GM21528 (cell line): ENCODE measurements at regions not wholly inside any gene's neighbourhood (a gene's known extent, or its start where the extent isn't known, plus 50 kb on each side); places are given as distances from the start of the nearest gene placed in this dataset.
"Not testable (repeated sequence)": the region's sequence is repeated elsewhere in the genome, so short reads cannot be mapped to it uniquely, and the experiment has no call there.

Experiments used
- ATAC-seq: cut with Tn5 transposase; IDR thresholded peaks from one replicate; pipeline ENCODE4 v1.9.1; 2021; ENCODE audit warnings: mild to moderate bottlenecking, moderate library complexity; ENCODE audit not compliant: unreplicated experiment, low FRiP score

DNA sequence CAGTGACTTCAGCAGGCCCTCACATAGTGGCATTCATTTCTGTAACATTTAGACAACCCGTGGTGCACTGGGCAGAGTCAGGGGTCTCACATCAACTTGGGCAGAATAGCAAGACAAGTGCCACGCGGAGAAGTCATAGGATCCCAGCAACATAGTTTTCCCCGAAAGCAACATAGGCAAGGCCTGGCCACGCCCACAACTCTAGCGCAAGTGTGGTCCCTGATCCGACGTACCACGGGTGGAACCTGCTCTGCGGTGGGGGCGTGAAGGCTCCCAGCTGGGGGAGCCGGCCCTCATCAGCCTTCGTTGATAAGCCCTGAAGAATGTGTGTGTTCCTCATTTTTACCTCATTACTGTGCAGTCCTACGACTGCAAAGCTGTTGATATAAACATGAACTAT, 261.2 kb downstream of the EIPR1 start:
- ATAC-seq = no peak

DNA sequence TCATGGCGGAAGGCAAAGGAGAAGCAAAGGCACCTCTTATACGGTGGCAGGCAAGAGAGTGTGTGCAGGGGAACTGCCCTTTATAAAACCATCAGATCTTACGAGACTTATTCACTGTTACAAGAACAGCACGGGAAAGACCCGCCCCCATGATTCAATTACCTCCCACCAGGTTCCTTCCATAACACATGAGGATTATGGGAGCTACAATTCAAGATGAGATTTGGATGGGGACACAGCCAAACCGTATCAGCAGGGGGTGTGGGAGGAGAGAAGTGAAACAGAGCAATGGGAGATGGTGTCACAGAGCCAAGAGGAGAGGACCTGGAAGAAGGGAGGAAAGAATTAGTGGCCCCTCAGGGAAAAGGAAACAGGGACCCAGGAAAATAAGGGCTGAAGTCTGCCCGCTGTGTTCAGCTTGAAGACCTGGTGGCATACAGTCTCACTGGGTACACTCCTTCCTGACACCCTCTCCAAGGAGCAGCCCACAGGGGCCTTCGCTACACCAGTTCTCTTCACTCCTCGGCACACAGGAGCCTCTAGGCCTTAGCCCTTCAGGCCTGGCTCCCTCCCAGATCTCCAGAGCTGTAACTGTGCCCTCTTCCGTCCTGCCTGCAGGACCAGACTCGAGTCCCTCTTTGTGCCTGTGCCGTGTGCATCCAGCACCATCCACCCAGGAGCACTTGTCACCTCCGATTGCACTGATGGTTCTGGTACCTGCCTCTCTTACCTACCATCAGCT, 262.1 kb downstream of the EIPR1 start:
- no peak for ATAC-seq

DNA sequence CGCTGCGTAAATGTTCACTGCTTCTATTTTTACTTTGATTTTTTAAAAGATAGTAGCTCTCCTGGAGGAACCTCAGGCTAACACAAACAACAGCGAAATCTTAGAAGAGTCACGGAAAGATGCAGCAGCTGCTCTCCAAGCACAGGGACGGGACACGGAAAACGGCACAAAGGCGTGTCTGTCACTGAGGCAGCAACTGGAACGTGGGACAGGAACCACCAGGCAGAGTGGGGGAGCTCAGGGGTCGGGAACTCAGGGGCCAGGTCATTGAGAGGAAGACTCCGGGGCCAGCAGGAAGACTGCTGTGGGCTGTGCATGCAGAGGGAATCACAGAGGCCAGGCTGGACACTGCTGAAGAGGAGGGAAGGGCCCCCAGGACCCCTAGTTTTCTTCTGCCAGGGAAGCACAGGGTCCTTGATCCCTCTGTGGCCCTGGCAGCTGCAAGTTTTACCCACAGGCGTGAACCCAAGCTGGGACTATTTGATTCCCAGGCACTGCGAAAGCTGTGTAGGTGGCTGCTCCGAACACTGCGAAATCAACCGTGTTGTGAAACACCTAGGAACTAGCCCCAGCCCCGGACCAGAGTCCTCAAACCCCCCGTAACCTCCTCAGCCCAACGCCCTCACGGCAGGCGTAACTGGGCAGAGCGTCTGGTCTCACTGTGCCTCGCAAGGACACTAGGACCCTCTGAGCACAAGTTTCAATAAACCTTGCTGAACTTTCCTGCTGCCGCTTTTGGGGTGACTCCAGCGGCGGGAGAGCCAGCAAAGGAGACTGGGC, 263.0 kb downstream of the EIPR1 start:
- ATAC-seq = no peak

DNA sequence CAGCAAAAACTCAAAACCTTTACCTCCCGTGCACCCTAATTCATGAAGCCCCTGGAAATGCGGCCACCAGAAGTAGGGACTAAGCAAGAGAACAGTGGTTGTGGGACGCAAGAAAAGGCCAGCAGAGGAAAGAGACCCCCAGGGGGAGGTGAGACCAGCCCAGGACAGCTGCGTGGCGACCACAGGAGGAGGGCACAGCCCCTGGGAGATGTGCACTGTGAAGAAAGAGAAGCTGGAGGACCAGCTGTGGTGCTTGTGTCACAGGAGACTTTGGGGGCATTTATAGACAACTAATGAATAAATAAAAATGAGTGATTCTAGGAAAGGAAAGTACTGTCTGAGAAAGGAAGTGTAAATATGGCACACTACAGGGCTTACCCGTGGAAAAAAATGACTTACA, 263.8 kb downstream of the EIPR1 start:
- no peak for ATAC-seq

DNA sequence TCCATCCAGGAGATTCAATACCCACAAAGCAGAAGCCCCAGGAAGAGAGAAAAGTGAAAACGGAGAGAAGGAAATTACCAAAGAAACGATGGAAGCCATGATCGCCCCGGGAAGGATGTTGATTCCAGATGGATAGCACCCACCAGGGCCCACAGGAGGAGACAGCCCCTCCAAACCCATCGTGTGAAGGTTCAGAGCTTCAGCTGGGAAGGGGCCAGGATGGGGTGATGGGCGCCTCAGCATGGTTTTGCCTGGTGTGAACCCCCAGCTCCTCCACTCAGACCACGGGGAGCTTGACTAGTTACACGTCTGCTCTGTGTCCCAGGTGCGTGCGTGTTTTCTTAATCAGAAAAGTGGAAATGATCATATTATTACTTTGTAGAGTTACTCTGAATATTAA, 264.5 kb downstream of the EIPR1 start:
- ATAC-seq = no peak

DNA sequence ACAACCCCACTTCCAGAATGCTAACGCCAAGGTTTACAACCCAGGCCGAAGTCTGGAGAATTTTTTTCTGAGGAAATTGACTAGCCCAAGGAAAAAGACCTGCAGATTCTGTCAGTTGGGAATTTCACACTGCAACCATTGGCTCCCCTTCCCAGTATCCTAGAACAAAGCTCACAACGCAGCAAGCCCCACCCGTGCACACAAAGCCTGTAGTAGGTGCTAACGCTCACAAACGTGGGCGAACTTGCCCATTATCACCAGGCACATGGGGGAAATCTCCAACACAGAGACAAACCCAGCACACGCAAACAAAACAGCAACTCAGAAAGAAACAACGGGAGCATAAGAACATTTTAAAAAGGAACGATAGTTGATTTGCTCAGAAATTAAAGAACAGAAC, 265.1 kb downstream of the EIPR1 start:
- no peak for ATAC-seq

DNA sequence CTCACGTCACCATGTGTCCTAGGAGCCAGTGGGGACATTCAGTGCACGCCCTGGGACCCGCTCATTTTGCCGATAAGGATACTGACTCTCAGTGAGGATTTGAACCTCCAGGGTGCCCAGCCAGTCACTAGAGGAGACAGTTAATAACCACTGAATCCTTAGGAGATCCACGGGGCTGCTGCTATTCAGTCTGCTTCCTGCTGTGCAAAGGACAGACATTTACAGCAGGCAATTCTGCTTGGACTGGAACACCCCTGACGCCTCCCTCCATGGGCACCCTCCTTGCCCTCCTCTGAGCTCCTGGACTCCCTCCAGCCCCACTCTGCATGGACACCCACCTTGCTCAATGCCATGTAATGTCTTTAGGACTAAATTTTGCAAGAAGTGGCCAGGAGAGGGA, 265.5 kb downstream of the EIPR1 start:
- no peak for ATAC-seq

DNA sequence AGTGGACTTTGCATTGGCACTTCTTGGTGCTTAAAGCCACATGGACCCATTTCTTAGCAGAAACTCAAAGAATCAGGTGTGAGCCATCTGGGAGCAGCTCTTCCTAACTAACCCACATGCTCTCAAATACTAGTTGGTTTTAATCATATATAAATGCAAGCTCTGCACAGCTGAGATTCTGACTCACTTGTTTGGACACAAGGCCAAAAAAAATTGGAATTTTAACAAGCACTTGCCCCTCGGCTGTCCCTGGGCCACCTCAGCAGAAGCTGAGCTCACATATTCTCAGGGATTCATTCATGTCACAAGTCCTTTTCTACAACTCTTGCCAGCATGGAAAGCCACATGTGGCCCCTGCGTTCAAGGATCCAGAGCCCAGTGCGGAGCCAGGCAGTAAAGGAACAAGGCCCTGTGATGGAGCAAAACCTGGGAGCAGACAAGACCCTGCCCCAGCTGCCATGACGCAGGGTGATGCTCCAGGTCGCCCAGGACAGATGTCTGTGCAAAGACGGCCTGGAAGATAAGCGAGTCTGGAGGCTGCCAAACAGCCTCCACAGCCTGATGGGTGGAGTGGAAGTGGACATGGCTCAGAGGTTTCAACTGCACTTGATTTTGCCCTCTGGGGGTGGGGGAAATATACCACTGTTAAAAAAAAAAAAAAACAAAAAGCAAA, 266.5 kb downstream of the EIPR1 start:
- no peak for ATAC-seq

DNA sequence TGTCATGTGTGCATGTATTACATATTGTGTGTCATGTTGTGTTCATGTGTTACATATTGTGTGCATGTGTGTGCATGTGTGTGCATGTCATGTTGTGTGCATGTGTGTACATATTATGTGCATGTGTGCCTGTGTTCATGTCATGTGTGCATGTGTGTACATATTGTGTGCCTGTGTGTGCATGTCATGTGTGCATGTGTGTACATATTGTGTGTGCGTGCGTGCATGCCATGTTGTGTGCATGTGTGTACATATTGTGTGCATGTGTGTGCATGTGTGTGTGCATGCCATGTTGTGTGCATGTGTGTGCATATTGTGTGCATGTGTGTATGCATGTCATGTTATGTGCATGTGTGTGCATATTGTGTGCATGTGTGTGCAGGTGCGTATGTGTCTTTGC, 267.1 kb downstream of the EIPR1 start:
- no peak for ATAC-seq

DNA sequence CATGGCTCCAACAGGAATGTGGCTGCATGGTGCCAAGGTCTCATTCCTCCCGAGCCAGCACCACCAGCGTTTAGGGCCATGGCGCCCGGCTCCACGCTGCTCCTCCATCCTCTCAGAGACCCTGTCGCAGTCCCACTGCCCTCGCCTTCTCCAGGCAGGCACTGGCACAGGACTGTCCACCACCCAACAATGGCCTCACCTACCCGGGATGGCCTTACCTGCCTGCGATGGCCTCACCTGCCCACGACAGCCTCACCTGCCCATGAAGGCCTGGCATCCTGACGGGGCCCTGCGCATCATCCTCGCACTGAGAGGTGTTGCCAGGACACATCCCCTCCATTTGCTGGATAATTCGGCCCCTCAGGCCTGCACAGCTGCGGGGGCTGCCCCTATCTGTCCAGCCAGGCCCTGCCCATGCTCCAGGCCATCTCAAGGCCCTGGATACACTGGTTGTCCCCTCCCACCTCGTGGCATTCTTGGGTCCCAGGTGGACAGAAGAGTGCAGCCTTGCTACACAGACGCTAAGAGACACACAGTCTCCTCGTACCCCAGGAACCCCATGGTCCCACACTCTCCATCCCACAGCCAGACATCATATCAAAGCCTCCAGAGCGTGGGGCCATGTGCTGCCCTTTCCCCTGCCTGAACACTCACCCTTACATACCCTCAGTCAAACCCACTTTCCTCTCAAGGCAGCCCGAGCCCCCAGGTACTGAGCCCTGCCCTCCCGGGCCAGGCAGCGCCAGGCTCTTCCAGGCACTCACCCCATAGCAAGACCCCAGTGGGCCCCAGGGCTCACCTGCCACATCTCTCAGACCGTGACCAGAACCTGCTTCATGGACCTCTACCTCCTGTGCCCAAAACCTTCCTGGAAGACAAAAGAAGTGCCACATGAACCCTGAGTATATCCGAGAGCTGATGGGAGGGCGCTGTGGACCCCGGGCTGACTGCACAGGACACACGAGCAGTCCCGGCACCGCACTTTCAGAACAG, 268.6 kb downstream of the EIPR1 start:
- ATAC-seq = no peak

DNA sequence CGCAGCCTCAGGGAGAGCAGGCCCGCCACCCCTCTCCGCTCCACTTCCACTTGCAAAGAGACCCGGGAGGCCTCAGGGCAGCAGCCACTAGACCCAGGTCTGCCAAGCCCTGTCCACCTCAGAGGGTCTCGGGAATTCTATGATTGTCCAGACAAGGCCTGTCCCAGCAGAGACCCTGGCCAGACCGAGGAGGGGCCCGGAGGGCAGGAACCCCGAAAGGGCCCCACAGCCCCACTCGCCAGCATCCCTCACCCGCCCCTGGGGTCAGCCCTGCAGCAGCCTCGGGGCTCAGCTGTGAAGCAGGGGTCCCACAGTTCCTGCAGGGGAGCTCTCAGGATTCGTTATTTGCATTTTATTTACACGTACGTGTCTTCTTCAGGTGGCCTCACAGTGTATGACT, 269.5 kb downstream of the EIPR1 start:
- ATAC-seq = no peak

DNA sequence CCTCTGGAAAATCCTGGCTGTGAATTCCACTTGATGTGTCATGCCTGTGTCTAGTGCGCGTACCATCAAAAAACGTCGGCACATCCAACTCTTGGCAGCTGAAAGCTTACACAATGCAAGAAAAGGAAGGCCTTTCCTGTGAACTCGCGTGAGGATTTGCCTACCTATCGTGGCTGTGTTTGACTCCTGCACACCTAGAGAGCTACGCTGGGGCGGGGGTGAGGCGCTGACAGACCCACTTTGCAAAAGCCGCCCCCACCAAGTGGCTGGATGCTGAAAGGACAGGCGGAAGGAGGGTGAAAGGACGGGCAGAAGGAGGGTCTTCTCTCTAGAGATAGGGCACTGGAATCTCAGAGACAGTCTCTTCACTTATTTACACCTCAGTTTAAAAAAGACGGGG, 270.1 kb downstream of the EIPR1 start:
- no peak for ATAC-seq

DNA sequence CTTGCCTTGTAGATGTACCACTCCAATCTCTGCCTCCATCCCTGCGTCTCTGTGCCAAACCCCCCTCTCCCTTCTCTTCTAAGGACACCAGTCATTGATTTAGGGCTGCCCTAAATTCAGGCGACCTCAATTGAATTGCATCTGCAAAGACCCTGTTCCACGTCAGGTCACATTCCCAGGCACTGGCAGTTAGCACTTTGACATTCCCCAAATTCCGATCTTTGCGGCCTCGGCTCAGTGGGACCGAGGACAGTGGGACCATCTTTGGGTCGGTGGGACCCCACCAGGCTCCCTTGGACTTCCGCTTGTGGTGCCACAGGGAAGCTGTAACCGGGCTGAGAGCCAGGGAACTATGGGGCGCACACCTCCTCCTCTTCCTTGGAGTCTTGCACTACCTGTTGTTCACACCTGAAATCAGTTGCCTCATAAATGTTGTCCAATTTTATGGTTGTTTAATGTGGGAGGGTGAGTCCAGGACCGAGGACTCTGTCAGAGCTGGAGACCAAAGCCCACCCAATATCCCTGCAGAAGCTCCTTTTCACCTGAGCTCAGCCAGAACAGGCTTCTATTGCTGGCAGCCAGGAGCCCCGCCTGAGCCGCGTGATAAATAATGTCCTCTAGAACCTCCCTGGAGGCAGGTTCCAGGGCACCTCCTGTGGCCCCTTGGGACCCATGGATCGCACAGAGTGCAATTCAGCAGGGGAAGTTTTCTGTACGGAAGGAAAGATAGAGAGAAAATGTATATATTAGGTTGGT, 271.6 kb downstream of the EIPR1 start:
- no peak for ATAC-seq

DNA sequence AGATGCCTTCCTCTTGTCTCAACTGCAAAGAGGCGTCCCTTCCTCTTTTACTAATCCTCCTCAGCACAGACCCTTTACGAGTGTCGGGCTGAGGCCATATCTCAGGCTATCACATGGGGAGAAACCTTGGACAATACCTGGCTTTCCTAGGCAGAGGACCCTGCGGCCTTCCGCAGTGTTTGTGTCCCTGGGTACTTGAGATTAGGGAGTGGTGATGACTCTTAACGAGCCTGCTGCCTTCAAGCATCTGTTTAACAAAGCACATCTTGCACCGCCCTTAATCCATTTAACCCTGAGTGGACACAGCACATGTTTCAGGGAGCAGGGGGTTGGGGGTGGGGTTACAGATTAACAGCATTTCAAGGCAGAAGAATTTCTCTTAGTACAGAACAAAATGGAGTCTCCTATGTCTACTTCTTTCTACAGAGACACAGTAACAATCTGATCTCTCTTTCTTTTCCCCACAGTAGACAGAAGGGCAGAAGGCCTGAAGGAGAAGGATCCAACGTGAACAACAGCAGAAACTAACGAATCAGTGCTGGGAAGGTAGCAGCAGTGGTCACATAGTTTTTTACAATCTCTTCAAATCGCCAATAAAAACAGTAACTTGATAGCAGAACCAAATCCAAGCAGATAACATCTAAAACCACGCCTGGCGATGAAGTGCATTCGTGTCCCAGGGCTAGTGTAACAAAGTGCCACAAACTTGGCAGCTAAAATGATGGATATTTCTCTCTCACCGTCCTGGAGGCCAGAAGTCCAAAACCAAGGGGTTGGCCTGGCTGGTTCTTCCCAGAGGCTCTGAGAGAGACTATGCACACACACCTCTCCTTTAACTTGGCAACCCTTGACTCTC, 272.4 kb downstream of the EIPR1 start:
- ATAC-seq = not testable (repeated sequence)

DNA sequence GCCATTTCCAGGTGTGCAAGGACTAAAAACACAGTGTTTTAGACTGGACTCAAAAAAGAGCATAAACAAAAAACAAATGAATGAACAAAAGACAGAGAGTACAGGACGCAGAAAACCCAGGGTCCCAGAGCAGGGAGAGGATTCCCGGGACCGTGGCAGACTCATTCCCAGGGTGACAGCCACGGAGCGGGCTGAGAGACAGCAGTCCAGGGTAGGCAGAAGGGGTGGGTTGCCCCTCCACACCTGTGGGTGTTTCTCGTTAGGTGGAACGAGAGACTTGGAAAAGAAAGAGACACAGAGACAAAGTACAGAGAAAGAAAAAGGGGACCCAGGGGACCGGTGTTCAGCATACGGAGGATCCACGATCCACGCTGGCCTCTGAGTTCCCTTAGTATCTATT, 273.4 kb downstream of the EIPR1 start:
- no peak for ATAC-seq

DNA sequence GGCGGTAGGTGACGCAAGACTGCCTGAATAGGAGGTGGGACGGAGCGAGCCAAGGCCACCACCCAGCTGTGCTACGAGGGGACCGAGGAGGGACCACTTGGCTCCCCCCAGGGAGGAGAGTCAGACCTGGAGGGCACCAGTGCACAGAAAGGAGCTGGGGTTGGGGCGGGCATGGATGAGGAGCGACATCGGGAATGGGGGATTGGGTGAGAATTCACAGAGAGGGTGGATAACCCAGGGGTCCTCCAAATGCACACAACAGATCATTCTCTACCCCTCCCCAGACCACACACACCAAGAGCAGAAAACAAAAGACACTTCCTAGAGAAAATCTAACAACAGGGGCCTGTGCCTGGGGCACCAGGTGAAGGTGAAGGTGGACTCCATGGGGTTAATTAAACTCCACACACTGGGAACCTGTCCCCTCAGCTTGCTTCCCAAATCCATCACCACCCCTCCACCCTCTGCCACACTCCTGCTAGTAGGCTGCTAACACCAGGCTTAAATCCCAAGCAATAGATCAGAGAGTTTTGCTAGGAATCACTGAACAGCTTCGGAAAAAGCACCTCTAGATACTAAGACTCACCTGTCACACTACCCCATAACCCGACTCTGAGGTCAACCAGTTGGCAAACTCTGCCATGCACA, 274.6 kb downstream of the EIPR1 start:
- no peak for ATAC-seq

DNA sequence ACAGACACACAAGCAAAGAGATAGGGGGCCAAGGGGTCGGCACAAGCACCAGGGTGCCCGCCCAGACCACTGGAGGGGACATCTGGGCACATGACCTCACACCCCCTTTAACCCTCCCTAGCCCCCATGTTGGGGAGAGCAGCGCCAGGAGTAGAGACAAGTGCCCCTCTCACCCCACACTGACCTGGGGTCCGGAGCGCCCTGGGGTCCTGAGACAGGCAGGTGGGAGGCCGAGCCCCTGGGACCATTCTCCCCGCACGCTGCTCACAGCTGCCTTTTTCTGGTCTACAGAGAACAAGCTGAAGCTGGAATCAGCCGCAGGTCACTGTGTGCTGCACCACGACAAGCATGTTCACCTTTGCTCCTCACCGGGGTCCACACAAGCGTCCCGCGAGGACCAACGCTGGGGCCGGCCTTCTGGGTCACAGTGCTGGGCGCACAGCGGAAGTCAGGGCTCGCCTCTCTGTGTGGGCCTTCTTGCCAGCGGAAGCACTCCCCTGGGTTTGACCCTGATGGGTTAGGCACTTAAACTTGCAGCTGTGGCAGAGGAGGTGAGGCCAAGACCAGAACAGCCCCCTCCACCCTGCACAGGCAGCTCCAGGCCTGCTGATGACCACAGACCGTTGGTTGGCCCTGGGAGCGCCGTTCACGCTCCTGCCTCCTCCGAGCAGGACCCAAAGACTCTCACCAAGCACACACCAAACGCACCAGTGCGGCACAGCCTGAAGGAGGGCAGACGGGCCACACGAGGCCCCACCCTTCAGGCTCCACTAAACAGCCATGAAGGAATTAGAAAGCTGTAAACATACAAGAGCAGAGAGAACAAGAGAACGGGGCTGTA, 275.3 kb downstream of the EIPR1 start:
- no peak for ATAC-seq
